H9 (cell line): ENCODE measurements at regions not wholly inside any gene's neighbourhood (a gene's known extent, or its start where the extent isn't known, plus 50 kb on each side); places are given as distances from the start of the nearest gene placed in this dataset.

Experiments used
- DNase-seq: peaks from one replicate; pipeline ENCODE4 v3.0.0-alpha.2; 2017
- H2AFZ ChIP-seq: one replicate; pipeline ENCODE4 v1.6.1; 2013; ENCODE audit warnings: mild to moderate bottlenecking, low read length, control low read depth, moderate library complexity
- H2AK5ac ChIP-seq: 2 replicates; pipeline ENCODE4 v1.6.1; 2013; ENCODE audit warnings: low read length, control low read depth, mixed read lengths; ENCODE audit not compliant: insufficient read length
- H2BK120ac ChIP-seq: one replicate; pipeline ENCODE4 v1.6.1; 2013; ENCODE audit warnings: low read depth, mild to moderate bottlenecking, low read length, control low read depth, inconsistent platforms; ENCODE audit not compliant: poor library complexity, severe bottlenecking
- H2BK12ac ChIP-seq: 2 replicates; pipeline ENCODE4 v1.6.1; 2013; ENCODE audit warnings: low read length, control low read depth, mixed read lengths, low read depth; ENCODE audit not compliant: insufficient read length
- H2BK15ac ChIP-seq: 2 replicates; pipeline ENCODE4 v1.6.1; 2013; ENCODE audit warnings: low read depth, low read length, control low read depth
- H2BK20ac ChIP-seq: one replicate; pipeline ENCODE4 v1.6.1; 2013; ENCODE audit warnings: low read depth, mild to moderate bottlenecking, low read length, control low read depth, inconsistent platforms; ENCODE audit not compliant: poor library complexity, severe bottlenecking
- H2BK5ac ChIP-seq: 2 replicates; pipeline ENCODE4 v1.6.1; 2013; ENCODE audit warnings: low read length, control low read depth, mixed read lengths; ENCODE audit not compliant: insufficient read length
- H3K14ac ChIP-seq: 2 replicates; pipeline ENCODE4 v1.6.1; 2013; ENCODE audit warnings: low read length, control low read depth; ENCODE audit not compliant: insufficient read depth
- H3K18ac ChIP-seq: 2 replicates; pipeline ENCODE4 v1.6.1; 2013; ENCODE audit warnings: low read depth, mild to moderate bottlenecking, mixed read lengths, low read length, control low read depth; ENCODE audit not compliant: insufficient read length
- H3K23ac ChIP-seq: 2 replicates; pipeline ENCODE4 v1.6.1; 2013; ENCODE audit warnings: low read length, control low read depth, mixed read lengths, low read depth; ENCODE audit not compliant: insufficient read length
- H3K23me2 ChIP-seq: 2 replicates; pipeline ENCODE4 v1.6.1; 2013; ENCODE audit warnings: low read depth, mild to moderate bottlenecking, mixed read lengths, low read length, control low read depth; ENCODE audit not compliant: insufficient read length, poor library complexity, severe bottlenecking
- H3K27ac ChIP-seq: 2 replicates; pipeline ENCODE4 v1.5.1; 2013; ENCODE audit warnings: low read length, control low read depth, mixed read lengths, low read depth; ENCODE audit not compliant: insufficient read length
- H3K27me3 ChIP-seq: 2 replicates; pipeline ENCODE4 v1.6.1; 2013; ENCODE audit warnings: low read length, control low read depth, inconsistent platforms; ENCODE audit not compliant: insufficient read depth
- H3K4ac ChIP-seq: 2 replicates; pipeline ENCODE4 v1.6.1; 2013; ENCODE audit warnings: low read depth, mild to moderate bottlenecking, control low read depth, inconsistent platforms, low read length, moderate library complexity
- H3K4me1 ChIP-seq: 2 replicates; pipeline ENCODE4 v1.6.1; 2013; ENCODE audit warnings: low read length, control low read depth, inconsistent platforms; ENCODE audit not compliant: insufficient read depth
- H3K4me2 ChIP-seq: 2 replicates; pipeline ENCODE4 v1.6.1; 2013; ENCODE audit warnings: low read length, control low read depth, mixed read lengths; ENCODE audit not compliant: insufficient read length, insufficient read depth
- H3K56ac ChIP-seq: 2 replicates; pipeline ENCODE4 v1.6.1; 2013; ENCODE audit warnings: low read depth, mild to moderate bottlenecking, mixed read lengths, low read length, control low read depth; ENCODE audit not compliant: insufficient read length
- H3K79me1 ChIP-seq: 2 replicates; pipeline ENCODE4 v1.6.1; 2013; ENCODE audit warnings: low read depth, mild to moderate bottlenecking, moderate library complexity, low read length, control low read depth, inconsistent platforms; ENCODE audit not compliant: insufficient read depth, poor library complexity, severe bottlenecking
- H3K79me2 ChIP-seq: 2 replicates; pipeline ENCODE4 v1.6.1; 2013; ENCODE audit warnings: low read length, control low read depth, inconsistent platforms; ENCODE audit not compliant: insufficient read depth
- H3K9ac ChIP-seq: 2 replicates; pipeline ENCODE4 v1.6.1; 2013; ENCODE audit warnings: low read length, control low read depth, mixed read lengths; ENCODE audit not compliant: insufficient read length; ENCODE audit errors: extremely low read depth
- H3K9me3 ChIP-seq: one replicate; pipeline ENCODE4 v1.6.1; 2013; ENCODE audit warnings: low read depth, low read length, inconsistent platforms; ENCODE audit not compliant: control insufficient read depth
- H3T11ph ChIP-seq: one replicate; pipeline ENCODE4 v1.6.1; 2013; ENCODE audit warnings: mild to moderate bottlenecking, low read length, control low read depth, inconsistent platforms
- H4K20me1 ChIP-seq: one replicate; pipeline ENCODE4 v1.6.1; 2013; ENCODE audit not compliant: control insufficient read depth, insufficient read length, insufficient read depth
- H4K5ac ChIP-seq: 2 replicates; pipeline ENCODE4 v1.6.1; 2013; ENCODE audit warnings: low read depth, mild to moderate bottlenecking, mixed read lengths, low read length, control low read depth; ENCODE audit not compliant: insufficient read length
- H4K8ac ChIP-seq: replicated peaks from 2 replicates; pipeline ENCODE4 v1.6.1; 2013; ENCODE audit warnings: low read length, control low read depth, mixed read lengths, low read depth; ENCODE audit not compliant: insufficient read length
- H4K91ac ChIP-seq: 2 replicates; pipeline ENCODE4 v1.6.1; 2013; ENCODE audit warnings: low read depth, mild to moderate bottlenecking, moderate library complexity, mixed read lengths, low read length, control low read depth; ENCODE audit not compliant: insufficient read length
- H3K27ac Mint-ChIP-seq, 3 experiments: 2 replicates in 2 of 3; 3 replicates in 1 of 3; pipeline ENCODE4 v1.8.0; 2020 to 2021; ENCODE audit warnings: mixed read lengths in 3 of 3, mild to moderate bottlenecking in 1 of 3, moderate library complexity in 1 of 3
- H3K27me3 Mint-ChIP-seq: 2 replicates; pipeline ENCODE4 v1.8.0; 2021; ENCODE audit warnings: low read depth, mild to moderate bottlenecking, moderate library complexity, mixed read lengths
- H3K36me3 Mint-ChIP-seq, 3 experiments: 2 replicates in 2 of 3; 3 replicates in 1 of 3; pipeline ENCODE4 v1.8.0; 2020 to 2021; ENCODE audit warnings: low read depth in 3 of 3, mixed read lengths in 3 of 3; ENCODE audit not compliant: insufficient read depth in 1 of 3
- H3K4me1 Mint-ChIP-seq, 2 experiments: 2 replicates each; pipeline ENCODE4 v1.8.0; 2020; ENCODE audit warnings: mixed read lengths in 2 of 2
- H3K4me3 Mint-ChIP-seq, 2 experiments: 2 replicates in 1 of 2; 3 replicates in 1 of 2; pipeline ENCODE4 v1.8.0; 2020 to 2021; ENCODE audit warnings: mild to moderate bottlenecking in 2 of 2, mixed read lengths in 2 of 2, moderate library complexity in 1 of 2
- H3K9me3 Mint-ChIP-seq, 2 experiments: 2 replicates in 1 of 2; 3 replicates in 1 of 2; pipeline ENCODE4 v1.8.0; 2020; ENCODE audit warnings: mild to moderate bottlenecking in 2 of 2, mixed read lengths in 2 of 2, moderate library complexity in 1 of 2
- WGBS: extraction: QIAGEN DNeasy Blood & Tissue Kit; methylation state at CpG from one replicate; pipeline ENCODE4 v1.1.7; 2013; ENCODE audit warnings: missing lambda C conversion rate, low lambda C conversion rate, mixed read lengths; ENCODE audit not compliant: insufficient read length; ENCODE audit errors: extremely low coverage; 5-methylcytosine and 5-hydroxymethylcytosine counted together
- TF ChIP-seq, protein P1 (sequence below): fragments of 200-600 bp; sonication (generic); conservative IDR thresholded peaks from 3 replicates; pipeline ENCODE4 v1.8.0; 2021; ENCODE audit warnings: antibody characterized with exemption, mild to moderate bottlenecking

DNA sequence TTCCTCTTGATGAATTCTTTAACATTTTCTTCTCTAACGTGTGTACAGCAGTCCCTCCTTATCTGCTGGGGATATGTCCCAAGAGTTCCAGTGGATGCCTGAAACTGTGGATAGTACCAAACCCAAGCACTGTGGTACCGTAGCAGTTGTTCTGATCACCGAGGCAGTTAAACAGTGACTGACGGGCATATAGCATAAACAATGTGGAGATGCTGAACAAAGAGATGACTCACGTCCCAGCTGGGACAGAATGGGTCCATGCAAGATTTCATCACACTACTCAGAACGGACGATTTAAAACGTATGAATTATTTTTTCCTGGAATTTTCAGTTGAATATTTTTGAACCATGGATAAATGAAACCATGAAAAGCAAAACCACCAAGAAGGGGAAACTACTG lies 54.5 kb upstream of the SPAG16 start:
- no peak overlapping the region for H2BK12ac ChIP-seq
- H4K91ac ChIP-seq: no peak overlapping the region
- no peak overlapping the region for H3K23ac ChIP-seq
- H3K9me3 Mint-ChIP-seq: no peaks in the 10 kb centered on the region
- no peak overlapping the region for H2BK5ac ChIP-seq
- no peak overlapping the region for H3K18ac ChIP-seq
- no peak overlapping the region for H3K56ac ChIP-seq
- 0 out of 2 replicates have a peak, but pooled peaks cover 3% of the 10 kb centered on the region for H3K4me1 ChIP-seq
- no peak overlapping the region for H4K5ac ChIP-seq
- peaks cover 20 to 23% of the 10 kb centered on the region in 2 experiments for H3K4me1 Mint-ChIP-seq
- no peaks in the 10 kb centered on the region for H3K79me2 ChIP-seq
- H3K9me3 ChIP-seq: no peaks in the 10 kb centered on the region
- DNase-seq: no peak
- no peak overlapping the region for H2AFZ ChIP-seq
- H4K20me1 ChIP-seq: no peaks in the 10 kb centered on the region
- H3K4me2 ChIP-seq: no peak overlapping the region
- no peak overlapping the region for H3K9ac ChIP-seq
- H2BK20ac ChIP-seq: no peak overlapping the region
- H3K27me3 Mint-ChIP-seq: no peaks in the 10 kb centered on the region
- no peak overlapping the region for H3K4me3 Mint-ChIP-seq
- TF ChIP-seq, protein P1, sequence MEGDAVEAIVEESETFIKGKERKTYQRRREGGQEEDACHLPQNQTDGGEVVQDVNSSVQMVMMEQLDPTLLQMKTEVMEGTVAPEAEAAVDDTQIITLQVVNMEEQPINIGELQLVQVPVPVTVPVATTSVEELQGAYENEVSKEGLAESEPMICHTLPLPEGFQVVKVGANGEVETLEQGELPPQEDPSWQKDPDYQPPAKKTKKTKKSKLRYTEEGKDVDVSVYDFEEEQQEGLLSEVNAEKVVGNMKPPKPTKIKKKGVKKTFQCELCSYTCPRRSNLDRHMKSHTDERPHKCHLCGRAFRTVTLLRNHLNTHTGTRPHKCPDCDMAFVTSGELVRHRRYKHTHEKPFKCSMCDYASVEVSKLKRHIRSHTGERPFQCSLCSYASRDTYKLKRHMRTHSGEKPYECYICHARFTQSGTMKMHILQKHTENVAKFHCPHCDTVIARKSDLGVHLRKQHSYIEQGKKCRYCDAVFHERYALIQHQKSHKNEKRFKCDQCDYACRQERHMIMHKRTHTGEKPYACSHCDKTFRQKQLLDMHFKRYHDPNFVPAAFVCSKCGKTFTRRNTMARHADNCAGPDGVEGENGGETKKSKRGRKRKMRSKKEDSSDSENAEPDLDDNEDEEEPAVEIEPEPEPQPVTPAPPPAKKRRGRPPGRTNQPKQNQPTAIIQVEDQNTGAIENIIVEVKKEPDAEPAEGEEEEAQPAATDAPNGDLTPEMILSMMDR: no peak
- H3K14ac ChIP-seq: no peak overlapping the region
- H2BK120ac ChIP-seq: no peak overlapping the region
- H4K8ac ChIP-seq: no peak overlapping the region
- no peaks in the 10 kb centered on the region for H3K27me3 ChIP-seq
- no peak overlapping the region for H3K27ac ChIP-seq
- no peaks in the 10 kb centered on the region for H3K23me2 ChIP-seq
- no peak overlapping the region for H2BK15ac ChIP-seq
- H3K27ac Mint-ChIP-seq: no peak overlapping the region
- no peak overlapping the region for H3K4ac ChIP-seq
- H2AK5ac ChIP-seq: no peak overlapping the region
- H3K36me3 Mint-ChIP-seq: no peaks in the 10 kb centered on the region
- no CpG with 5 or more reads among the region's 8 CpGs for WGBS
- no peak overlapping the region for H3T11ph ChIP-seq
- H3K79me1 ChIP-seq: no peaks in the 10 kb centered on the region
